ENCODE measurements at regions not wholly inside any gene's neighbourhood (a gene's known extent, or its start where the extent isn't known, plus 50 kb on each side); places are given as distances from the start of the nearest gene placed in this dataset.

DNA sequence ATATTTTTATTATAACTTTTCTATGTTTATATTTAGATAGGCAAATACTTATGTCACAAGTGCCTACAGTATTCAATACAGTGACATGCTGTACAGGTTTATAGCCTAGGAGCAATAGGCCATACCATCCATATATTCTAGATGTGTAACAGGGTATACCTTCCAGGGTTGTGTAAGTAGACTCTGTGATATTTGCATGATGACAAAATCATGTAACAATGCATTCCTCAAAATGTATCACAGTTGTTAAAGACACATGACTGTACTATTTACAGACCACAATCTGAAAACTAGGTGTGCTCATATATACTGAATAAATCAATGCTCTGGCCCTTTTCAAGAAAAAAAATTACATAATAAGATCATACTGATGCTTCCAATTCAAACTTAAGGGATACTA lies 433.2 kb upstream of the RGPD4 start:
- TF ChIP-seq, protein P1, sequence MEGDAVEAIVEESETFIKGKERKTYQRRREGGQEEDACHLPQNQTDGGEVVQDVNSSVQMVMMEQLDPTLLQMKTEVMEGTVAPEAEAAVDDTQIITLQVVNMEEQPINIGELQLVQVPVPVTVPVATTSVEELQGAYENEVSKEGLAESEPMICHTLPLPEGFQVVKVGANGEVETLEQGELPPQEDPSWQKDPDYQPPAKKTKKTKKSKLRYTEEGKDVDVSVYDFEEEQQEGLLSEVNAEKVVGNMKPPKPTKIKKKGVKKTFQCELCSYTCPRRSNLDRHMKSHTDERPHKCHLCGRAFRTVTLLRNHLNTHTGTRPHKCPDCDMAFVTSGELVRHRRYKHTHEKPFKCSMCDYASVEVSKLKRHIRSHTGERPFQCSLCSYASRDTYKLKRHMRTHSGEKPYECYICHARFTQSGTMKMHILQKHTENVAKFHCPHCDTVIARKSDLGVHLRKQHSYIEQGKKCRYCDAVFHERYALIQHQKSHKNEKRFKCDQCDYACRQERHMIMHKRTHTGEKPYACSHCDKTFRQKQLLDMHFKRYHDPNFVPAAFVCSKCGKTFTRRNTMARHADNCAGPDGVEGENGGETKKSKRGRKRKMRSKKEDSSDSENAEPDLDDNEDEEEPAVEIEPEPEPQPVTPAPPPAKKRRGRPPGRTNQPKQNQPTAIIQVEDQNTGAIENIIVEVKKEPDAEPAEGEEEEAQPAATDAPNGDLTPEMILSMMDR (IDR thresholded peaks at IDR 0.05; ENCODE audit: poor library complexity), result no peak
- TF ChIP-seq EZH2 (IDR thresholded peaks at IDR 0.05; ENCODE audit: borderline replicate concordance), result no peak
- TF ChIP-seq EZH2phosphoT487 (IDR thresholded peaks at IDR 0.05; ENCODE audit: low read depth, severe bottlenecking, unreplicated experiment), result no peak

Data from hepatocyte (in vitro differentiated cells).